DOHH2 (cell line): ENCODE measurements at regions not wholly inside any gene's neighbourhood (a gene's known extent, or its start where the extent isn't known, plus 50 kb on each side); places are given as distances from the start of the nearest gene placed in this dataset.

Experiments used
- H3F3A ChIP-seq: fragments of 200-600 bp; sonication (generic), shearing (Covaris generic); 2 replicates; pipeline ENCODE4 v1.6.0; 2016; ENCODE audit warnings: antibody characterized with exemption, mild to moderate bottlenecking; ENCODE audit not compliant: control insufficient read depth, insufficient read depth
- H3K27ac ChIP-seq: fragments of 200-600 bp; sonication (generic); 2 replicates; pipeline ENCODE4 v1.5.1; 2014; ENCODE audit warnings: low read depth, mild to moderate bottlenecking, low read length, moderate library complexity
- H3K27me3 ChIP-seq: fragments of 200-600 bp; sonication (generic); 2 replicates; pipeline ENCODE4 v1.6.1; 2014; ENCODE audit warnings: mild to moderate bottlenecking, low read length, mixed read lengths; ENCODE audit not compliant: control insufficient read depth
- H3K36me3 ChIP-seq: fragments of 200-600 bp; sonication (generic); 2 replicates; pipeline ENCODE4 v1.6.1; 2014; ENCODE audit warnings: mild to moderate bottlenecking, low read length, moderate library complexity, mixed read lengths; ENCODE audit not compliant: control insufficient read depth
- H3K4me1 ChIP-seq: fragments of 200-600 bp; sonication (generic); 2 replicates; pipeline ENCODE4 v1.6.1; 2014; ENCODE audit warnings: mild to moderate bottlenecking, low read length, mixed read lengths; ENCODE audit not compliant: control insufficient read depth
- H3K4me2 ChIP-seq: fragments of 200-600 bp; sonication (generic); 2 replicates; pipeline ENCODE4 v1.6.0; 2014; ENCODE audit warnings: mild to moderate bottlenecking, low read length, moderate library complexity
- H3K4me3 ChIP-seq: fragments of 200-600 bp; sonication (generic); 2 replicates; pipeline ENCODE4 v1.5.1; 2014; ENCODE audit warnings: mild to moderate bottlenecking, low read length, mixed read lengths
- H3K79me2 ChIP-seq: fragments of 200-600 bp; sonication (generic); 2 replicates; pipeline ENCODE4 v1.6.1; 2014; ENCODE audit warnings: mild to moderate bottlenecking, low read length, mixed read lengths; ENCODE audit not compliant: control insufficient read depth
- H3K9me2 ChIP-seq: fragments of 200-600 bp; sonication (generic); replicated peaks from 2 replicates; pipeline ENCODE4 v1.6.1; 2014; ENCODE audit warnings: mild to moderate bottlenecking, low read length, mixed read lengths; ENCODE audit not compliant: control insufficient read depth
- H3K9me3 ChIP-seq: fragments of 200-600 bp; sonication (generic); 2 replicates; pipeline ENCODE4 v1.6.1; 2014; ENCODE audit warnings: antibody characterized with exemption, low read length, mixed read lengths; ENCODE audit not compliant: control insufficient read depth, insufficient read depth
- H4K20me1 ChIP-seq: fragments of 200-600 bp; sonication (generic); 2 replicates; pipeline ENCODE4 v1.6.0; 2014; ENCODE audit warnings: low read depth, mild to moderate bottlenecking, antibody characterized with exemption, low read length, moderate library complexity; ENCODE audit not compliant: control insufficient read depth, insufficient read depth
- EZH2phosphoT487 ChIP-seq: fragments of 200-600 bp; sonication (generic); IDR thresholded peaks from 2 replicates; pipeline ENCODE4 v1.6.1; 2017; ENCODE audit warnings: borderline replicate concordance, mild to moderate bottlenecking, antibody characterized with exemption, low read length, moderate library complexity, mixed read lengths
- TF ChIP-seq, protein P1 (sequence below): fragments of 200-600 bp; sonication (generic); IDR thresholded peaks from one replicate; pipeline ENCODE4 v1.5.1; 2014; ENCODE audit warnings: antibody characterized with exemption, mild to moderate bottlenecking, low read depth, low read length; ENCODE audit not compliant: poor library complexity, severe bottlenecking

DNA sequence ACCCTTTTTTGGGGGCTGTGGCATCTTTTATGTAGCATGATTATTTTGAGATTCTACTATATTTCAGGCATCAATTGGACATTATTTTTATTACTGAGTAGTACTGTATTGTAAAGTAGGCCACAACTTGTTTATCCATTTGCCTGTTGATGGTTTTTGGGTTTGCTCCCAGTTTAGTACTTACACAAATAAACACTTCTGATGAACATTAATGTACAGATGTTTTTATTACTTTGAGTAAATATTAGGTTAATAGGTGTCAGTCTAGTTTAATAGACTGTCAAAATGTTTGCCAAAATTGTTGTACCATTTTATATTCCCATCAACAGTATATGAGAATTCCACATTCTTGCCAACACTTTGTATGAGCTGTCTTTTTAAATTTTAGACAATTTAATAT, 214.9 kb upstream of the MAD2L1 start:
- Histone ChIP-seq H3K9me2 (no peaks in the 10 kb centered on the region), H3K79me2 (no peaks in the 10 kb centered on the region), H3K4me1 (no peaks in the 10 kb centered on the region), H3K27me3 (no peaks in the 10 kb centered on the region), H3K9me3 (no peaks in the 10 kb centered on the region), H4K20me1 (no peaks in the 10 kb centered on the region), H3K4me2 (no peak overlapping the region), H3K36me3 (no peaks in the 10 kb centered on the region), H3K27ac (no peak overlapping the region), H3F3A (no peaks in the 10 kb centered on the region), H3K4me3 (no peak overlapping the region)
- TF ChIP-seq, protein P1, sequence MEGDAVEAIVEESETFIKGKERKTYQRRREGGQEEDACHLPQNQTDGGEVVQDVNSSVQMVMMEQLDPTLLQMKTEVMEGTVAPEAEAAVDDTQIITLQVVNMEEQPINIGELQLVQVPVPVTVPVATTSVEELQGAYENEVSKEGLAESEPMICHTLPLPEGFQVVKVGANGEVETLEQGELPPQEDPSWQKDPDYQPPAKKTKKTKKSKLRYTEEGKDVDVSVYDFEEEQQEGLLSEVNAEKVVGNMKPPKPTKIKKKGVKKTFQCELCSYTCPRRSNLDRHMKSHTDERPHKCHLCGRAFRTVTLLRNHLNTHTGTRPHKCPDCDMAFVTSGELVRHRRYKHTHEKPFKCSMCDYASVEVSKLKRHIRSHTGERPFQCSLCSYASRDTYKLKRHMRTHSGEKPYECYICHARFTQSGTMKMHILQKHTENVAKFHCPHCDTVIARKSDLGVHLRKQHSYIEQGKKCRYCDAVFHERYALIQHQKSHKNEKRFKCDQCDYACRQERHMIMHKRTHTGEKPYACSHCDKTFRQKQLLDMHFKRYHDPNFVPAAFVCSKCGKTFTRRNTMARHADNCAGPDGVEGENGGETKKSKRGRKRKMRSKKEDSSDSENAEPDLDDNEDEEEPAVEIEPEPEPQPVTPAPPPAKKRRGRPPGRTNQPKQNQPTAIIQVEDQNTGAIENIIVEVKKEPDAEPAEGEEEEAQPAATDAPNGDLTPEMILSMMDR = no peak
- no peak for TF ChIP-seq EZH2phosphoT487

DNA sequence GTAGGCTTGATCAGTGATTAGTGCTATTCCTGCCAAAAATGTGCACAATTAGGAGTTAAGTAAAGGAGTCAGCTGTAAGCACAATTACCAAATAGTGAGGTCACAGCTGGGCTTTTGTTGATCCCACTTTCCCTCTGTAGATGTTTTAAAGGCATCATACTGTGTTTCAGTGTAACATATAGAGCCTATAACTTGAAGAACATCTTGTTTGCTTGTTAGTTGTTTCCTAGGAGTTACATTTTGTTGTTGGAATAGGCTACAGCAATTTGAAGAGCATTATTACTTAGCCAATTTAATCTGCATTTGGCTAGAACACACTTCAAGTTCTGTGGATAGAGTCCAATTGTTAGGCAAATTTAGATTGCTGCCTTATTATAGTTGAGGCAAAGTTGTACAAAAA, 210.7 kb upstream of the MAD2L1 start:
- no peaks in the 10 kb centered on the region for H3K36me3 ChIP-seq
- H3K27me3 ChIP-seq = no peaks in the 10 kb centered on the region
- TF ChIP-seq, protein P1 = no peak
- H3K9me3 ChIP-seq = no peaks in the 10 kb centered on the region
- no peaks in the 10 kb centered on the region for H3K9me2 ChIP-seq
- no peak overlapping the region for H3K4me3 ChIP-seq
- no peaks in the 10 kb centered on the region for H3K4me1 ChIP-seq
- H4K20me1 ChIP-seq = no peaks in the 10 kb centered on the region
- no peaks in the 10 kb centered on the region for H3F3A ChIP-seq
- H3K4me2 ChIP-seq = no peak overlapping the region
- no peaks in the 10 kb centered on the region for H3K79me2 ChIP-seq
- no peak overlapping the region for H3K27ac ChIP-seq

DNA sequence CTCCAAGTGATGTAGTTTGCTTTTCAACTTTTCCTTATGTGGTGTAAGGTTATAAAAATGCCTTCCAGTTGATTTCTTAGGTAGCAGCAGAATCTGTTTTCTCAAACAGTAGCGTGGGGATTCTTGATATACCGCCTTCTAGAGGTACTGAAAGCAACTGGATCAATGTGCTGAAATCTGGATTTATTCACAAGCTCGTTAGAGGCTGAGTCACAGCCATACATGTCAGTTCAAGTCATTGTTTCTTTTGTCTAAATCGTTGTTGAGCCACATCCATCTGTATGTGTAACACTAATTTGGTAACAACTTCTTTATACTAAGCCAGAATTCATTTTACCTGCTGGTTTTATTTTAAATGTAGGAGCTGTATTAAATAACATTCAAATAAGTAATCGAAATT, 200.0 kb upstream of the MAD2L1 start:
- Histone ChIP-seq H3K27ac (no peak overlapping the region), H3F3A (no peaks in the 10 kb centered on the region), H3K4me3 (no peak overlapping the region), H3K27me3 (no peaks in the 10 kb centered on the region), H3K36me3 (no peaks in the 10 kb centered on the region), H3K4me2 (no peak overlapping the region), H3K9me2 (no peaks in the 10 kb centered on the region), H3K79me2 (no peaks in the 10 kb centered on the region), H4K20me1 (no peaks in the 10 kb centered on the region), H3K9me3 (no peaks in the 10 kb centered on the region), H3K4me1 (no peaks in the 10 kb centered on the region)
- TF ChIP-seq, protein P1 = no peak
- TF ChIP-seq EZH2phosphoT487 = no peak

DNA sequence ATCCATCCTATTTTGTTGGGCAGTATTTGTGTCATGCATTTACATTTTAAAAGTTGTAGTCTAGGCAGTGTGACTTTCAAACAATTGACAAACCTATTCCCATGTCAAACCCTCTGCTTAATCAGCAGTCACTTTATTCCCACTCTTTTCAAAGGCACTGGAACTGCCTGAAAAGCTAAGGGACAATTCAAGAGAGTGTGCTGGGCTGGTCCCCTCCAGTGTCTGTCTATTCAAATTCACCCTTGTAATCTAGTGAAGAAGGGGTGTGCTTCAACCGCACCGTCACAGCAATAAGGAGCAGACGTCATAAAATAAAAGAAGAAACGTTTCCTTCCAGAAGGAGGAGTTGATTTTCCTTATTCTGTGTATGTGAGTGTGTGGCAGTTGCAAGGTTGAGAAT, 197.0 kb upstream of the MAD2L1 start:
- H3K4me3 ChIP-seq = no peak overlapping the region
- no peaks in the 10 kb centered on the region for H3K4me1 ChIP-seq
- H3K4me2 ChIP-seq = no peak overlapping the region
- no peaks in the 10 kb centered on the region for H3F3A ChIP-seq
- H4K20me1 ChIP-seq = no peaks in the 10 kb centered on the region
- TF ChIP-seq, protein P1 = no peak
- TF ChIP-seq EZH2phosphoT487 = no peak
- H3K27ac ChIP-seq = no peak overlapping the region
- H3K9me3 ChIP-seq = no peaks in the 10 kb centered on the region
- H3K79me2 ChIP-seq = no peaks in the 10 kb centered on the region
- H3K27me3 ChIP-seq = no peaks in the 10 kb centered on the region
- H3K9me2 ChIP-seq = no peaks in the 10 kb centered on the region
- no peaks in the 10 kb centered on the region for H3K36me3 ChIP-seq
